GM21529 (cell line): ENCODE measurements at regions not wholly inside any gene's neighbourhood (a gene's known extent, or its start where the extent isn't known, plus 50 kb on each side); places are given as distances from the start of the nearest gene placed in this dataset.
"Not testable (repeated sequence)": the region's sequence is repeated elsewhere in the genome, so short reads cannot be mapped to it uniquely, and the experiment has no call there.

Experiments used
- ATAC-seq: cut with Tn5 transposase; IDR thresholded peaks from one replicate; pipeline ENCODE4 v1.9.1; 2021; ENCODE audit not compliant: unreplicated experiment

GRCh38 chrX:84856791-84857190 lies 146.9 kb upstream of the APOOL start:
- not testable (repeated sequence) for ATAC-seq

- ATAC-seq, result not testable (repeated sequence)
Measured at GRCh38 chrX:84858771-84859170, 144.9 kb upstream of the APOOL start.

GRCh38 chrX:84865113-84865512 lies 138.6 kb upstream of the APOOL start:
- no peak for ATAC-seq

GRCh38 chrX:84870281-84870680 lies 133.4 kb upstream of the APOOL start:
- ATAC-seq, result not testable (repeated sequence)

- ATAC-seq, result not testable (repeated sequence)
Measured at GRCh38 chrX:84872160-84872771, 131.4 kb upstream of the APOOL start.

GRCh38 chrX:84873176-84873575 lies 130.5 kb upstream of the APOOL start:
- ATAC-seq, result no peak

GRCh38 chrX:84876876-84877275 lies 126.8 kb upstream of the APOOL start:
- ATAC-seq, result no peak

GRCh38 chrX:84893897-84894296 lies 109.8 kb upstream of the APOOL start:
- no peak for ATAC-seq

GRCh38 chrX:84907324-84907968 lies 96.2 kb upstream of the APOOL start:
- no peak for ATAC-seq

GRCh38 chrX:84909151-84909550 lies 94.5 kb upstream of the APOOL start:
- no peak for ATAC-seq

GRCh38 chrX:84924624-84925023 lies 79.1 kb upstream of the APOOL start:
- no peak for ATAC-seq

- ATAC-seq, result no peak
Measured at GRCh38 chrX:84932814-84933213, 70.9 kb upstream of the APOOL start.

- no peak for ATAC-seq
Measured at GRCh38 chrX:84933956-84934556, 69.6 kb upstream of the APOOL start.
